Esophagus squamous epithelium (tissue), 5 donors: ENCODE measurements at regions not wholly inside any gene's neighbourhood (a gene's known extent, or its start where the extent isn't known, plus 50 kb on each side); places are given as distances from the start of the nearest gene placed in this dataset.

Experiments used
- DNase-seq: peaks from one replicate; lab custom pipeline; 2025; lab: John Stamatoyannopoulos, UW
- H3K27ac ChIP-seq, 4 donors: fragments of 200-600 bp; sonication (generic); one replicate each; pipeline ENCODE4 v1.5.1; 2016 to 2019; ENCODE audit warnings: mild to moderate bottlenecking in 1 of 4
- H3K27me3 ChIP-seq, 4 donors: fragments of 200-600 bp; sonication (generic); 1 replicate in 3 of 4; 2 replicates in 1 of 4; pipeline versions ENCODE4 v1.5.1 to v1.6.0; 2017 to 2021; ENCODE audit warnings: antibody characterized with exemption in 1 of 4
- H3K36me3 ChIP-seq, 3 donors: fragments of 200-600 bp; sonication (generic); one replicate each; pipeline ENCODE4 v1.5.1; 2016 to 2019
- H3K4me1 ChIP-seq, 3 donors: fragments of 200-600 bp; sonication (generic); one replicate each; pipeline ENCODE4 v1.5.1; 2017 to 2019
- H3K4me3 ChIP-seq, 4 donors: fragments of 200-600 bp; sonication (generic); 1 replicate in 3 of 4; 2 replicates in 1 of 4; pipeline ENCODE4 v1.5.1; 2016 to 2019; ENCODE audit warnings: mild to moderate bottlenecking in 2 of 4, moderate library complexity in 1 of 4
- H3K9me3 ChIP-seq, 3 donors: fragments of 200-600 bp; sonication (generic); one replicate each; pipeline ENCODE4 v1.5.1; 2016 to 2019
- POLR2A ChIP-seq, 4 donors: fragments of 450-650 bp; IDR thresholded peaks; one replicate each; pipeline ENCODE4 v1.6.1; 2017; ENCODE audit warnings: antibody characterized with exemption in 4 of 4, mild to moderate bottlenecking in 4 of 4, moderate library complexity in 3 of 4
- WGBS, 2 donors: methylation state at CpG; one replicate each; pipeline ENCODE4 v1.1.5; 2018; 5-methylcytosine and 5-hydroxymethylcytosine counted together
- intact Hi-C: fragments of 100-400 bp; cut with DNase I; formaldehyde crosslinking; loops from one replicate; pipeline ENCODE4 v1.15.0; 2022
- TF ChIP-seq, protein P1 (sequence below), 6 experiments: fragments of 450-650 bp in 4 of 6; fragments of 200-600 bp in 2 of 6; sonication (generic) in 2 of 6; IDR thresholded peaks; one replicate each; pipeline ENCODE4 v1.5.1; 2016 to 2019; ENCODE audit warnings: antibody characterized with exemption in 6 of 6, mild to moderate bottlenecking in 4 of 6, moderate library complexity in 4 of 6
- donor health status: DM: yes; HTN: yes; CAD: no.

DNA sequence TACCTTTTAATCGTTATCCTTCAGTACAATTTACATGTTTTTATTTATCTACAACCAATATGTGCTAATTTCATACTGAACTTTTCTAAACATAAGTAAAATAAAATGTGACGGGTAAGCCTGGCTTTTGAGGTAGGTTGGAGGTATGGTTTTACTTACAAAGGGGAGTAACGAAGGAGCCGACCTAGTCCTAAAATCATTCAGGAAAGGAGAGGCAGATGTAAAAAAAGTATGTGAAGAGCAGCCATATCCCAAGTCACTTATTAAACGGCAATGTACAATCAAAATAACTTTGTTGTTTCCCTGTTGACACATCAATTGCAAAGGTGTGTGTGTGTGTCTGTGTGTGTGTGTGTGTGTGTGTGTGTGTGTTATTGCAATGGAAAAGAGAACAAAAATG lies 351.3 kb downstream of the CRPPA start:
- Histone ChIP-seq H3K27me3 (no peaks in the 10 kb centered on the region), H3K36me3 (no peaks in the 10 kb centered on the region), H3K9me3 (no peaks in the 10 kb centered on the region), H3K4me1 (peaks cover 0 to 7% (median 0%) of the 10 kb centered on the region in 3 donors), H3K4me3 (no peak overlapping the region), H3K27ac (no peak overlapping the region)
- no peak for TF ChIP-seq POLR2A (IDR thresholded peaks at IDR 0.05)
- 47 to 77% methylated on average over 5 of the region's 5 CpGs for WGBS, 2 donors
- no peak for DNase-seq
- intact Hi-C loops: loop anchor here (10.0 kb wide), 1 partner anchor 765 kb away; no protein-coding TSS in a partner anchor

DNA sequence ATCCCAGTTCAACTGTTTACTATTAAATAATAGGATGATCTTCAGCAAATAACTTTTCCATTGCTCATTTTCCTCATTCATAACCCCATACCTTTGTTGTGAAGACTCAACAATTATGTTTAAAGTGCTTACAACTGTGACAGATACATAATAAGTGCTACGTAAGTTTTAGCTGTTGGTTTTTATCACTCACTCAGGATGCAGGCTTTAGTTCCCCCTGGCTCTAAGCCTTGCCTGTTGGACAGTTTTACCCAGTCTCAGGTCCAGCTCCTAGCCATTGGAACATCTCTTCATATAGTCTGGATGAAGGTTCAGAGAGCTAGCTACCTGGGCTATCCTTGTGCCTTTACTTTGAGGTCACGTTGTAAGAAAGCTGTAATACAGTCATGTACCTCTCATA lies 353.2 kb downstream of the CRPPA start:
- Histone ChIP-seq H3K4me3 (no peak overlapping the region), H3K27ac (peak overlapping the region in 3 of 4 donors; percentile 31 to 69 (median 54)), H3K36me3 (no peaks in the 10 kb centered on the region), H3K9me3 (no peaks in the 10 kb centered on the region), H3K27me3 (no peaks in the 10 kb centered on the region), H3K4me1 (peaks cover 0 to 10% (median 0%) of the 10 kb centered on the region in 3 donors)
- intact Hi-C loops: no loop called here
- DNase-seq: no peak
- WGBS, 2 donors: 68 to 89% methylated on average over 2 of the region's 2 CpGs
- TF ChIP-seq, protein P1, sequence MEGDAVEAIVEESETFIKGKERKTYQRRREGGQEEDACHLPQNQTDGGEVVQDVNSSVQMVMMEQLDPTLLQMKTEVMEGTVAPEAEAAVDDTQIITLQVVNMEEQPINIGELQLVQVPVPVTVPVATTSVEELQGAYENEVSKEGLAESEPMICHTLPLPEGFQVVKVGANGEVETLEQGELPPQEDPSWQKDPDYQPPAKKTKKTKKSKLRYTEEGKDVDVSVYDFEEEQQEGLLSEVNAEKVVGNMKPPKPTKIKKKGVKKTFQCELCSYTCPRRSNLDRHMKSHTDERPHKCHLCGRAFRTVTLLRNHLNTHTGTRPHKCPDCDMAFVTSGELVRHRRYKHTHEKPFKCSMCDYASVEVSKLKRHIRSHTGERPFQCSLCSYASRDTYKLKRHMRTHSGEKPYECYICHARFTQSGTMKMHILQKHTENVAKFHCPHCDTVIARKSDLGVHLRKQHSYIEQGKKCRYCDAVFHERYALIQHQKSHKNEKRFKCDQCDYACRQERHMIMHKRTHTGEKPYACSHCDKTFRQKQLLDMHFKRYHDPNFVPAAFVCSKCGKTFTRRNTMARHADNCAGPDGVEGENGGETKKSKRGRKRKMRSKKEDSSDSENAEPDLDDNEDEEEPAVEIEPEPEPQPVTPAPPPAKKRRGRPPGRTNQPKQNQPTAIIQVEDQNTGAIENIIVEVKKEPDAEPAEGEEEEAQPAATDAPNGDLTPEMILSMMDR (IDR thresholded peaks at IDR 0.05): no peak
- no peak for TF ChIP-seq POLR2A (IDR thresholded peaks at IDR 0.05)

DNA sequence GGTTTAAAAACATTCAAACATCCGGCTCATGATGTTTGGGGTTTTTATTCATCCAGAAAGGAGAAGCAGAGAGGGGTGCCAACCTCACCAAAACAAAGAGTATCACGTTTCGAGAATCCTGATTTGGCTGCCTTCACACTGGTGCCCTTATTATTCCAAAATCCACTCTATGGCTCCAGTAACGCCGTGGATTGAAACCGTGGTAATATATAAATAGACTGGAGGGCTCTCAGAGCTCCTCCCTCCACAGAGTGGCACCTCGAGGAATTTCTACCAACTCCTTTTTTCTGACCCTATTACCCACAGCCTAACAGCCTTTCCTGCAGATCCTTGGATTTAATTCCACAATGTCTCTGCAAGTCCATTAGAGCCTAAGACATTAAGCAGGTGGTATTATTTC lies 353.6 kb downstream of the CRPPA start:
- Histone ChIP-seq H3K27me3 (no peaks in the 10 kb centered on the region), H3K4me1 (peaks cover 0 to 11% (median 0%) of the 10 kb centered on the region in 3 donors)
- intact Hi-C loops: no loop called here

DNA sequence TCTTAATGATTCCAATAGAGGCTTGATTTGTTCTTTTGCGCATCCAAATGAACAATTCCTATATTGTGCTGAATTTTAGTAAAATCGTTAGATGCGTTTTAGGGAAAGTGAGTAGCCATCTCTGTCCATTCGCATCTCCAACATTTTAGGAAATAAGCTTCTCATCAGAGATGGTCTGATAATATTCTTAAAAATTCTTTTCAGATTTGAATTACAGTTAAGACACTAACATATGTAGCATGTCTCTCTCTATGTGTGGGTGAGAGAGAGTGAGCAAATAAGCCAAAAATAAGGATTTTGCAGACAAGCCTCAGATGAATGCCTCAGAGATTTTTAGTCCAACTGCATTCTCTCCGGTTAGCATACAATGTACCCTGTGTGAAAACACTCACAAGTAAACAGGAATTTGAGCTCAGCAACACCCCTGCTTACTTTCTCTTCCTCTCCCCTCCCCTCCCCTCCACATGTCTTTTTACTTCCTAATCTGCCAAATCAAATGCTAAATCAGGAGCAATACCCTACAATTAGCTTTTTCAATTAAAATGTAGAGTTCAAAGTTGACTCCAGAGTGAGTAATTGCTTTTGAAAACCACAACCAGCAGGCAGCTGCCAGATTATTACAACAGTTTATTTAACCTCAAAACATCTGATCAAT lies 354.4 kb downstream of the CRPPA start:
- H3K27me3 ChIP-seq: no peaks in the 10 kb centered on the region
- H3K9me3 ChIP-seq: no peaks in the 10 kb centered on the region
- no peak for TF ChIP-seq POLR2A (IDR thresholded peaks at IDR 0.05)
- TF ChIP-seq, protein P1 (IDR thresholded peaks at IDR 0.05): no peak
- peak overlapping the region in 3 of 4 donors; percentile 31 to 69 (median 54) for H3K27ac ChIP-seq
- peak overlapping the region in 1 of 4 donors; percentile 24 for H3K4me3 ChIP-seq
- WGBS, 2 donors: 55 to 64% methylated on average over 5 of the region's 5 CpGs
- no peak for DNase-seq
- intact Hi-C loops: no loop called here
- H3K36me3 ChIP-seq: no peaks in the 10 kb centered on the region
- H3K4me1 ChIP-seq: peaks cover 0 to 19% (median 0%) of the 10 kb centered on the region in 3 donors

More for the DNA sequence above, 353.6 kb downstream of the CRPPA start:
- Histone ChIP-seq H3K36me3 (no peaks in the 10 kb centered on the region), H3K27ac (peak overlapping the region in 3 of 4 donors; percentile 31 to 69 (median 54)), H3K4me3 (peak overlapping the region in 1 of 4 donors; percentile 24), H3K9me3 (no peaks in the 10 kb centered on the region)
- WGBS, 2 donors: 9 to 35% methylated on average over 7 of the region's 7 CpGs
- no peak for TF ChIP-seq POLR2A (IDR thresholded peaks at IDR 0.05)
- TF ChIP-seq, protein P1 (IDR thresholded peaks at IDR 0.05): no peak
- DNase-seq: no peak

DNA sequence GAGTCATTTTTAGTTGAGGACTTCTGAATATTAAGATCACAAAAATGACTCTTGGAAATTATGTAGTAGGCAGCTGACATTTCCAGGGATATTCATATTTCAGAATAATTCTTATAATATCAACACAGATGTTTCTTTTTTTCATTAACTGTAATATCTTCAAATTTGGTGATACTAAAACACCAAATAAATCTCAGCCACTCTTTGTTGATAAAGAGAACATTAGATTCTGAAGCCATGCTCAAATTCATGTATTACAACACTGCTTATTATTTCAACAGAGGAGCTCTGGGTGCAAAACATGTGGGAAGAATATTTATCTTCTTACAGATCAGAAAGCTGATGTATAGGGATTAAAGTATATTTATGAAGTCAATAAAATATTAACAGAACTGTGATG lies 355.4 kb downstream of the CRPPA start:
- H3K4me3 ChIP-seq: no peak overlapping the region
- H3K27me3 ChIP-seq: no peaks in the 10 kb centered on the region
- DNase-seq: no peak
- peaks cover 0 to 21% (median 0%) of the 10 kb centered on the region in 3 donors for H3K4me1 ChIP-seq
- TF ChIP-seq POLR2A (IDR thresholded peaks at IDR 0.05): no peak
- TF ChIP-seq, protein P1 (IDR thresholded peaks at IDR 0.05): no peak
- intact Hi-C loops: no loop called here
- peak overlapping the region in 3 of 4 donors; percentile 16 to 54 (median 31) for H3K27ac ChIP-seq
- H3K9me3 ChIP-seq: no peaks in the 10 kb centered on the region
- H3K36me3 ChIP-seq: no peaks in the 10 kb centered on the region
